ENCODE measurements at regions not wholly inside any gene's neighbourhood (a gene's known extent, or its start where the extent isn't known, plus 50 kb on each side); places are given as distances from the start of the nearest gene placed in this dataset.
"Not testable (repeated sequence)": the region's sequence is repeated elsewhere in the genome, so short reads cannot be mapped to it uniquely, and the experiment has no call there.

DNA sequence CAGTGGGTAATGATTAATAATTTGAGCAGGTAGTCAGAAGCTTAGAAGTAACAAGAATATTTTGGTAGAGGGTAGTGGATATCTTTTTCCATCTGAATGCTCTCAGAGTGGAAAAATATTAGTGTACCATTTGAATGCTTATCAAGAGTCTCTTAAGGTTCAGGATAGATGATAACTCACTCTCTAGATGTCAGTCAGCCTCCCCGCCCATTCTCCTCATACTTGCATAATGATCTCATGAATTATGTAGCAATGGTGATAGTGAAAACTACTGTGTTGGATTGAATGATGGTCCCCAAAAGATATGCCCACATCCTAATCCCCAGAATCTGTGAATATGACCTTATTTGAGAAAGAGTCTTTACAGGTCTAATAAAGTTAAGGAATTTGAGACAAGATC, 132.7 kb upstream of the KLF12 start:
- no peaks in the 10 kb centered on the region for H3K27me3 ChIP-seq (ENCODE audit: control insufficient read depth in 2 of 2, insufficient read depth in 1 of 2, low read length in 1 of 2)
- no peaks in the 10 kb centered on the region for H3K36me3 ChIP-seq (ENCODE audit: control insufficient read depth in 2 of 2, insufficient read depth in 2 of 2, low read length in 1 of 2)
- H3K4me3 ChIP-seq (ENCODE audit: low read length in 2 of 2), result no peak overlapping the region
- no peaks in the 10 kb centered on the region for H3K9me3 ChIP-seq (ENCODE audit: control insufficient read depth in 2 of 2, insufficient read depth in 1 of 2, low read length in 1 of 2)
- 97% methylated on average over 1 of the region's 1 CpG for WGBS
- DNase-seq (ENCODE audit: low read depth in 6 of 9, low spot score in 9 of 9), result no peak
- H3K4me1 ChIP-seq (ENCODE audit: control insufficient read depth in 2 of 2, insufficient read depth in 2 of 2, low read length in 2 of 2), result no peaks in the 10 kb centered on the region
- no peak overlapping the region for H3K27ac ChIP-seq (ENCODE audit: low read depth in 1 of 2, low read length in 1 of 2)

DNA sequence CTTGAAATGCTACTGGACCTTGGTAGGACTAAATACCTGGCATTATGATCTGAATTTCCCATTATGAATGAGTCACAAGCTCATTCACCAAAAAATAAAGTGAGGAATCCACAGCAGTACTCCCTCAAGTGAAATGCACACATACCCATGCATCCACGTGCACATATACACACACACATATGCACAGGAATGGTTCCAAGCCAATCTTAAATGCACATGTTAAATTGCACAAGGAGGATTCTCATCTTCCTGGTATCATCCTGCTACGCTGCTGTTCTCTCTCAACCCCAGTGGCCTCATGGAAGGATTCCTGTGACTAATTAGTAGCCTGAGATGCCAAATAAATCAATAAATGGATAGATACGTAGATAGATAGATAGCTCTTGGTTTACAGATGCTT, 132.1 kb upstream of the KLF12 start:
- Histone ChIP-seq H3K36me3 (ENCODE audit: control insufficient read depth in 2 of 2, insufficient read depth in 2 of 2, low read length in 1 of 2) (no peaks in the 10 kb centered on the region), H3K4me1 (ENCODE audit: control insufficient read depth in 2 of 2, insufficient read depth in 2 of 2, low read length in 2 of 2) (no peaks in the 10 kb centered on the region), H3K27me3 (ENCODE audit: control insufficient read depth in 2 of 2, insufficient read depth in 1 of 2, low read length in 1 of 2) (no peaks in the 10 kb centered on the region), H3K9me3 (ENCODE audit: control insufficient read depth in 2 of 2, insufficient read depth in 1 of 2, low read length in 1 of 2) (no peaks in the 10 kb centered on the region), H3K27ac (ENCODE audit: low read depth in 1 of 2, low read length in 1 of 2) (no peak overlapping the region), H3K4me3 (ENCODE audit: low read length in 2 of 2) (no peak overlapping the region)
- no peak for DNase-seq (ENCODE audit: low read depth in 6 of 9, low spot score in 9 of 9)
- WGBS, result 79% methylated on average over 3 of the region's 3 CpGs

DNA sequence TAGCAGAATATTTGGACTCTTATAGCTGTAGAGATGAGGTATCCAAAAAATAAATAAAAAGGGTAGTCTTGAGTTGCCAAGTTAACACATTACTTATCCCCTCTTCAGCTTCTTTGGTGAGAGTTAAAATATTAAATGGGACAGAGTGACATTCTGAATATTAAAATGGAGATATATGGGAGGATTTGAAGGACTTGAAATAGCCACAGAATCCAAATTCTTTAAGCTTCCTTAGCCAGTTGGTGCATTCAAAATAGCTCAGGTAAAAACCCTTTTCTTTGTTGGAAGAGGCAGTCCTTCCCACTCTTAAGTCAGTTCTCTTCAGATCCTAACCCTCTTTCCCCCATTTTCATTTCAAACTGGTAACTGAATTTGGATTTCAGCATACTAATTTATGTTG, 130.1 kb upstream of the KLF12 start:
- no peak for DNase-seq (ENCODE audit: low read depth in 6 of 9, low spot score in 9 of 9)

DNA sequence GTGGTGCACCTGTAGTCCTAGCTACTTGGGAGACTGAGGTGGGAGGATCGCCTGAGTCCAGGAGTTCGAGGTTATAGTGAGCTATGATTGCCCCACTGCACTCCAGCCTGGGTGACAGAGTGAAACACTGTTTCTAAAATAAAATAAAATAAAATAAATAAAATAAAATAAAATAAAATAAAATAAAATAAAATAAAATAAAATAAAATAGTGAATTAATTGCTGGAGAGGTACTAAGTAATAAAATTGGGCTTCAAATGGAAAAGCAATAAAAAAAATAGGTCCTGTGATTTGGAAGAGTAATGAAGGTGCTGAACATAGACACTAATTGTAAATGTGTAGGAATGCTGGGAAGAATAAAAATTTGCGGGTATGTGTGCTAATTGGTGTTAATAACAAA, 126.2 kb upstream of the KLF12 start:
- H3K27ac ChIP-seq (ENCODE audit: low read depth in 1 of 2, low read length in 1 of 2); H3K4me3 ChIP-seq (ENCODE audit: low read length in 2 of 2); DNase-seq (ENCODE audit: low read depth in 6 of 9, low spot score in 9 of 9); H3K36me3 ChIP-seq (ENCODE audit: control insufficient read depth in 2 of 2, insufficient read depth in 2 of 2, low read length in 1 of 2); H3K4me1 ChIP-seq (ENCODE audit: control insufficient read depth in 2 of 2, insufficient read depth in 2 of 2, low read length in 2 of 2); H3K9me3 ChIP-seq (ENCODE audit: control insufficient read depth in 2 of 2, insufficient read depth in 1 of 2, low read length in 1 of 2); H3K27me3 ChIP-seq (ENCODE audit: control insufficient read depth in 2 of 2, insufficient read depth in 1 of 2, low read length in 1 of 2): not testable (repeated sequence)
- whole genome bisulfite sequencing, result over 99% methylated on average over 3 of the region's 3 CpGs

More for the DNA sequence above, 130.1 kb upstream of the KLF12 start:
- H3K27ac ChIP-seq (ENCODE audit: low read depth in 1 of 2, low read length in 1 of 2), result no peak overlapping the region
- H3K9me3 ChIP-seq (ENCODE audit: control insufficient read depth in 2 of 2, insufficient read depth in 1 of 2, low read length in 1 of 2), result no peaks in the 10 kb centered on the region
- H3K4me1 ChIP-seq (ENCODE audit: control insufficient read depth in 2 of 2, insufficient read depth in 2 of 2, low read length in 2 of 2), result no peaks in the 10 kb centered on the region
- H3K36me3 ChIP-seq (ENCODE audit: control insufficient read depth in 2 of 2, insufficient read depth in 2 of 2, low read length in 1 of 2), result no peaks in the 10 kb centered on the region
- no peaks in the 10 kb centered on the region for H3K27me3 ChIP-seq (ENCODE audit: control insufficient read depth in 2 of 2, insufficient read depth in 1 of 2, low read length in 1 of 2)
- no peak overlapping the region for H3K4me3 ChIP-seq (ENCODE audit: low read length in 2 of 2)

DNA sequence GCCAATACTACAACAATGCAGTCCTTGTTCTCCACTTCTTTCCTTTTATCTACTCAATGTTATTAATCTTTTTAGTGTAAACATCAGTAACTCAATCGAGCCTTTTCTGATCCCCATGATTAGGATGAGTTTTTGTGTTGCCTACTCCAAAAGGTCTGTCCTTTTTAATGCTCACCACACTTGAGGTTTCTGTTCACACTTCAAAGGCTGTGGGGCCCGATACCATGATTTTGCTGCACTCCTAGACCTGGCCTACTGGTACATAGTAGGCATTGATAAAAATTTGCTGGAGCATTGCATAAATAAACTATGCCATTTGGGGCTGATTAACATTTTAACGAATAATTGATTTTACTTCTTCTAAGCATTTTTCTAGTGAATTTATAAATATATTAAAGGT, 125.4 kb upstream of the KLF12 start:
- Histone ChIP-seq H3K27ac (ENCODE audit: low read depth in 1 of 2, low read length in 1 of 2) (no peak overlapping the region), H3K4me3 (ENCODE audit: low read length in 2 of 2) (no peak overlapping the region), H3K4me1 (ENCODE audit: control insufficient read depth in 2 of 2, insufficient read depth in 2 of 2, low read length in 2 of 2) (no peaks in the 10 kb centered on the region), H3K27me3 (ENCODE audit: control insufficient read depth in 2 of 2, insufficient read depth in 1 of 2, low read length in 1 of 2) (no peaks in the 10 kb centered on the region), H3K36me3 (ENCODE audit: control insufficient read depth in 2 of 2, insufficient read depth in 2 of 2, low read length in 1 of 2) (no peaks in the 10 kb centered on the region), H3K9me3 (ENCODE audit: control insufficient read depth in 2 of 2, insufficient read depth in 1 of 2, low read length in 1 of 2) (no peaks in the 10 kb centered on the region)
- 66% methylated on average over 3 of the region's 3 CpGs for WGBS
- DNase-seq (ENCODE audit: low read depth in 6 of 9, low spot score in 9 of 9), result no peak

DNA sequence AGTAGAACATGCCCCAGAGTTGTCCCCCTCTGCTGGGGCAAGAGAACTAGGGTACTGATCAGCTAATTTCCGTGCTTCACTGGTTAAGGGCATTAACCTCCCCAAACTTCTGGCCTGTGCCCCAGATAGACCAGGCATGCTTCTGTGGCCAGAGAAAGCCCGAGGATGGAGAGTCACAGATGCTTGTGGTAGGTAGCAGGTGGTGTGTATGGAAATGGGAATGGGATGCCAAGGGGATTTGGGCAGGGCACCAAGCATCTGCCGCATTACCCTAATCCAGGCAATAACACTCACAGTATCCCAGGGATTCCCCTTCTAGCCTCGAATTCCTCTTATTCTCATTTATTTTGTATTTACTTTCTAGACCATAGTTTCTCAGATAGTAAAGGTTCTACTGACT, 124.8 kb upstream of the KLF12 start:
- H3K4me3 ChIP-seq (ENCODE audit: low read length in 2 of 2), result no peak overlapping the region
- 100% methylated on average over 4 of the region's 4 CpGs for WGBS
- no peak overlapping the region for H3K27ac ChIP-seq (ENCODE audit: low read depth in 1 of 2, low read length in 1 of 2)
- no peaks in the 10 kb centered on the region for H3K36me3 ChIP-seq (ENCODE audit: control insufficient read depth in 2 of 2, insufficient read depth in 2 of 2, low read length in 1 of 2)
- H3K27me3 ChIP-seq (ENCODE audit: control insufficient read depth in 2 of 2, insufficient read depth in 1 of 2, low read length in 1 of 2), result no peaks in the 10 kb centered on the region
- DNase-seq (ENCODE audit: low read depth in 6 of 9, low spot score in 9 of 9), result no peak
- H3K4me1 ChIP-seq (ENCODE audit: control insufficient read depth in 2 of 2, insufficient read depth in 2 of 2, low read length in 2 of 2), result no peaks in the 10 kb centered on the region
- no peaks in the 10 kb centered on the region for H3K9me3 ChIP-seq (ENCODE audit: control insufficient read depth in 2 of 2, insufficient read depth in 1 of 2, low read length in 1 of 2)

DNA sequence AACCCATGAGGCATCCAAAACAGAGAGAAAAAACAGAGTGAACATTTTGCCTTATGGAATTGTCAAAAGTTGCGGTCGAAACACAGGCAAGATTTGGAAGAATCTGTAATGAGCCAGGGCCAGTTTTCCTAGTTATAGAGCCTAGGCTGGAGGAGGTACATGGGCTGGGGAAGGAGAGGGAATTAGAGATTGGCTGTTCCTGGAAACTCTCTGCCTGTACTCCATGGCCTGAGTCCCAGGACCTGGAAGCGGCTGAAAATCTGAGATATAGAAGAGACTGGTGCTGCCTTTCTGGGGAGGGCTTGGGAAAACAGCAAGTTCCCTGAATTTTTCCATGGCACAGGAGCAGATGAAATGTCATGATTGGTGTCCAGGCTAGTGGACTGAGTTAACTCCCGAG, 122.8 kb upstream of the KLF12 start:
- Histone ChIP-seq H3K4me1 (ENCODE audit: control insufficient read depth in 2 of 2, insufficient read depth in 2 of 2, low read length in 2 of 2) (no peaks in the 10 kb centered on the region), H3K27ac (ENCODE audit: low read depth in 1 of 2, low read length in 1 of 2) (no peak overlapping the region), H3K4me3 (ENCODE audit: low read length in 2 of 2) (no peak overlapping the region), H3K9me3 (ENCODE audit: control insufficient read depth in 2 of 2, insufficient read depth in 1 of 2, low read length in 1 of 2) (no peaks in the 10 kb centered on the region), H3K36me3 (ENCODE audit: control insufficient read depth in 2 of 2, insufficient read depth in 2 of 2, low read length in 1 of 2) (no peaks in the 10 kb centered on the region), H3K27me3 (ENCODE audit: control insufficient read depth in 2 of 2, insufficient read depth in 1 of 2, low read length in 1 of 2) (no peaks in the 10 kb centered on the region)
- DNase-seq (ENCODE audit: low read depth in 6 of 9, low spot score in 9 of 9), result no peak
- WGBS, result 98% methylated on average over 4 of the region's 4 CpGs

DNA sequence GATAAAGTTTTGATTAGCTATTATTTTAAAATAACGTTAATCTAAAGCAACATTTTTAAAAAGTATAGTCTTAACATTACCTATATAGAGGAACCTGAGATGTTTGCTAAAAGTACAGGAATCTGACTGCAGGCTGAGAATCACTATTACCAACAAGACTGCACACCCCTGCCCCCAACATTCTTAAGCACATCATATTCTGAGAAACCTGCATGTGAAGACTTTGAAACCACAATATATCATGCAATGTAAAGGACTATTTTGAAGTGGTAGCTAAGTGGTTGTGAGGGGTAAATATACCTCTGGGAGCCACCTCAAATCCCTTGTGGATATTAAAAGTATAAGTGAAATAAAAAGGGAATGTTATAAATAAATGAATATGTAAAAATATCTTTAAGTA, 119.0 kb upstream of the KLF12 start:
- no peaks in the 10 kb centered on the region for H3K27me3 ChIP-seq (ENCODE audit: control insufficient read depth in 2 of 2, insufficient read depth in 1 of 2, low read length in 1 of 2)
- H3K27ac ChIP-seq (ENCODE audit: low read depth in 1 of 2, low read length in 1 of 2), result no peak overlapping the region
- 40% methylated on average over 1 of the region's 1 CpG for WGBS
- DNase-seq (ENCODE audit: low read depth in 6 of 9, low spot score in 9 of 9), result peak in 3 of 9 donors; percentile 9 to 23 (median 14)
- H3K9me3 ChIP-seq (ENCODE audit: control insufficient read depth in 2 of 2, insufficient read depth in 1 of 2, low read length in 1 of 2), result no peaks in the 10 kb centered on the region
- no peak overlapping the region for H3K4me3 ChIP-seq (ENCODE audit: low read length in 2 of 2)
- no peaks in the 10 kb centered on the region for H3K4me1 ChIP-seq (ENCODE audit: control insufficient read depth in 2 of 2, insufficient read depth in 2 of 2, low read length in 2 of 2)
- no peaks in the 10 kb centered on the region for H3K36me3 ChIP-seq (ENCODE audit: control insufficient read depth in 2 of 2, insufficient read depth in 2 of 2, low read length in 1 of 2)

DNA sequence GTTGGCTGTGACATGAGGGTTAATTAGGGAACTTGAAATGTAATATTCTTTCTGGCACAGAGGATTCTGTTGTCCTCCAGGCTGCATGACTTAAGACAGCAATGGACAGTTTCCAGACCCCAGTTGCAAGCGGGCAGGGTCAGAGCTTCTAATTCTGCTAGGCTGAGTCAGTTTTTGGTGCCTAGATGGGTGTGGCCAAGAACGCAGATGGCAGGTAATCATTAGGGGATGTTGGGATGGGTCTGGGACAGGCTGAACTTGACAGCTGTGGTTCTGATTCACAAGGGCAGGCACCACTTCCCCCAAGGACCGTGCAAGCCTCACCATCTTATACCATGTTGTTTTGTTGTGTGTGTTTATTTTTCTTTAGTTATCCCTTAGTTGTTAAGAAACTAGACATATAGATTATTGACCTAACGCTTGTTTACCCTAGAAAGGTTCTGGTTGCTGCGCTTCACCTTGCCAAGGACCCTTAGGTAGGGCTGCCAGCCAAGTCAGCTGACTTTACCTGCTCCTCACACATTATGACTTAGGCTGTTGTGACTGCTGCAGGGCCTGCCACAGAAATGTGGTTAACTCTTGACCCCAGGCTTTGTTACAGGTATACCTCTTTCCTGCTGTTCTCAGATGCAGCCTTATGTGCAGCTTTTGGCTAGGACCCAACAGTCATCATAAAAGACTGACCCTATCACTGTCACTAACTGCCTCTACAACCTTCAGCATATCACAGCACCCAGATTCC, 117.7 kb upstream of the KLF12 start:
- H3K4me1 ChIP-seq (ENCODE audit: control insufficient read depth in 2 of 2, insufficient read depth in 2 of 2, low read length in 2 of 2), result no peaks in the 10 kb centered on the region
- no peak for DNase-seq (ENCODE audit: low read depth in 6 of 9, low spot score in 9 of 9)
- no peak overlapping the region for H3K27ac ChIP-seq (ENCODE audit: low read depth in 1 of 2, low read length in 1 of 2)
- no peak overlapping the region for H3K4me3 ChIP-seq (ENCODE audit: low read length in 2 of 2)
- H3K36me3 ChIP-seq (ENCODE audit: control insufficient read depth in 2 of 2, insufficient read depth in 2 of 2, low read length in 1 of 2), result no peaks in the 10 kb centered on the region
- no peaks in the 10 kb centered on the region for H3K27me3 ChIP-seq (ENCODE audit: control insufficient read depth in 2 of 2, insufficient read depth in 1 of 2, low read length in 1 of 2)
- H3K9me3 ChIP-seq (ENCODE audit: control insufficient read depth in 2 of 2, insufficient read depth in 1 of 2, low read length in 1 of 2), result no peaks in the 10 kb centered on the region
- 92% methylated on average over 5 of the region's 5 CpGs for WGBS

Data from thymus (tissue), 11 donors.